SK-N-SH treated with all-trans-retinoic acid at 6 μM for 48 hours (cell line): ENCODE measurements at regions not wholly inside any gene's neighbourhood (a gene's known extent, or its start where the extent isn't known, plus 50 kb on each side); places are given as distances from the start of the nearest gene placed in this dataset.

Experiments
- ATAC-seq: fragments of 200-7000 bp; cut with Tn5 transposase; 3 replicates; pipeline ENCODE4 v1.9.1; 2020; ENCODE audit warnings: mild to moderate bottlenecking, moderate library complexity
- ARNTL ChIP-seq: fragments of 450-650 bp; formaldehyde crosslinking; IDR thresholded peaks from 2 replicates; pipeline ENCODE4 v1.5.0; 2020; ENCODE audit warnings: low read depth, mild to moderate bottlenecking, moderate library complexity, borderline replicate concordance
- CREB5 ChIP-seq: fragments of 250-450 bp; sonication (Bioruptor Pico); IDR thresholded peaks from 2 replicates; pipeline ENCODE4 v1.5.1; 2020; ENCODE audit warnings: low read depth, mild to moderate bottlenecking, moderate library complexity
- CSDC2 ChIP-seq: fragments of 250-450 bp; sonication (Bioruptor Pico); IDR thresholded peaks from 2 replicates; pipeline ENCODE4 v1.5.0; 2020; ENCODE audit warnings: mild to moderate bottlenecking, moderate library complexity
- ESRRG ChIP-seq: fragments of 250-450 bp; sonication (Bioruptor Pico); IDR thresholded peaks from 2 replicates; pipeline ENCODE4 v1.6.1; 2021; ENCODE audit warnings: mild to moderate bottlenecking
- GLIS3 ChIP-seq: fragments of 250-450 bp; sonication (Bioruptor Pico); IDR thresholded peaks from 2 replicates; pipeline ENCODE4 v1.5.0; 2020; ENCODE audit warnings: mild to moderate bottlenecking, moderate library complexity
- ISL1 ChIP-seq: fragments of 250-450 bp; sonication (Bioruptor Pico); IDR thresholded peaks from 2 replicates; pipeline ENCODE4 v2.1.2; 2022; ENCODE audit warnings: mild to moderate bottlenecking, moderate library complexity
- PATZ1 ChIP-seq: fragments of 250-450 bp; sonication (Bioruptor Pico); IDR thresholded peaks from 2 replicates; pipeline ENCODE4 v1.8.0; 2020; ENCODE audit warnings: mild to moderate bottlenecking, moderate library complexity, borderline replicate concordance
- PPARA ChIP-seq: fragments of 250-450 bp; sonication (Bioruptor Pico); IDR thresholded peaks from 2 replicates; pipeline ENCODE4 v1.5.0; 2020; ENCODE audit warnings: mild to moderate bottlenecking, borderline replicate concordance
- RARB ChIP-seq: fragments of 250-450 bp; sonication (Bioruptor Pico); IDR thresholded peaks from 2 replicates; pipeline ENCODE4 v1.8.0; 2021; ENCODE audit warnings: mild to moderate bottlenecking, moderate library complexity
- SNAI2 ChIP-seq: fragments of 250-450 bp; sonication (Bioruptor Pico); IDR thresholded peaks from 2 replicates; pipeline ENCODE4 v1.5.0; 2020; ENCODE audit warnings: mild to moderate bottlenecking, moderate library complexity
- TCF4 ChIP-seq: fragments of 250-450 bp; sonication (Bioruptor Pico); IDR thresholded peaks from 2 replicates; pipeline ENCODE4 v1.8.0; 2021; ENCODE audit warnings: mild to moderate bottlenecking, moderate library complexity, borderline replicate concordance
- TOX ChIP-seq: fragments of 250-450 bp; sonication (Bioruptor Pico); IDR thresholded peaks from 2 replicates; pipeline ENCODE4 v1.8.0; 2021; ENCODE audit warnings: mild to moderate bottlenecking, moderate library complexity, borderline replicate concordance
- TSHZ2 ChIP-seq: fragments of 250-450 bp; sonication (Bioruptor Pico); IDR thresholded peaks from 2 replicates; pipeline ENCODE4 v1.5.0; 2020; ENCODE audit warnings: mild to moderate bottlenecking, moderate library complexity
- ZC3H10 ChIP-seq: fragments of 250-450 bp; sonication (Bioruptor Pico); IDR thresholded peaks from 2 replicates; pipeline ENCODE4 v1.5.1; 2021; ENCODE audit warnings: mild to moderate bottlenecking, moderate library complexity
- ZFP3 ChIP-seq: fragments of 250-450 bp; sonication (Bioruptor Pico); IDR thresholded peaks from 2 replicates; pipeline ENCODE4 v1.5.0; 2020; ENCODE audit warnings: mild to moderate bottlenecking, moderate library complexity
- ZFP30 ChIP-seq: fragments of 450-650 bp; formaldehyde crosslinking; IDR thresholded peaks from 2 replicates; pipeline ENCODE4 v1.5.0; 2022; ENCODE audit warnings: mild to moderate bottlenecking, moderate library complexity
- ZNF565 ChIP-seq: fragments of 450-650 bp; formaldehyde crosslinking; conservative IDR thresholded peaks from 2 replicates; pipeline ENCODE4 v1.5.0; 2020; ENCODE audit warnings: low read depth, mild to moderate bottlenecking, moderate library complexity
- ZNF70 ChIP-seq: fragments of 450-650 bp; formaldehyde crosslinking; IDR thresholded peaks from 2 replicates; pipeline ENCODE4 v1.5.0; 2020; ENCODE audit warnings: mild to moderate bottlenecking, moderate library complexity
- ZNF8 ChIP-seq: fragments of 450-650 bp; formaldehyde crosslinking; IDR thresholded peaks from 2 replicates; pipeline ENCODE4 v1.5.0; 2020; ENCODE audit warnings: mild to moderate bottlenecking, moderate library complexity
- TF ChIP-seq, protein P1 (sequence below): fragments of 250-450 bp; sonication (Bioruptor Pico); IDR thresholded peaks from 2 replicates; pipeline ENCODE4 v1.8.0; 2021; ENCODE audit warnings: low read depth, mild to moderate bottlenecking, moderate library complexity, borderline replicate concordance
- TF ChIP-seq, protein P2 (sequence below): fragments of 250-450 bp; sonication (Bioruptor Pico); IDR thresholded peaks from 2 replicates; pipeline ENCODE4 v1.5.1; 2021; ENCODE audit warnings: mild to moderate bottlenecking, moderate library complexity

DNA sequence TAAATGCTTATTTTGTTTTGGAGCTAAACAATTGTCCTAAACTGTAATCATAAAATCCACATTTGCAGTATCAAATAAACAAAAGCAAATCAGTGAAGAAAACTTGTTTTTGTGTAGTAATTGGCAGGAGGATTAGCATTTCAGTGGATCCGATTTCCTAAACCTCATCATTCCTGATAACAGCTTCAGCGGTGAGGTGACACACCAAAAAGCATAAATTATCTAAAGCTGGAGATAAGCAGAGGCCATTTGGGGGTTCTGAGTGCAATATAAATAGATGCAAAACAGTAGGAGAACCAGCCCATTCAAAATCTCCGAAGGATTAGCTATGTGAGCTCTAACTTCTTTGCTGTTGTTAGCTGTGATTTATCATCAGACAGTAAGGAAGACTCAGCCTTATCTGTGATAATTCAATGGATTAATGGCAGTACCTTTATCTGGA lies 235.8 kb downstream of the EPHA7 start:
- TF ChIP-seq CSDC2 (CRISPR knock-in tag) = no peak
- ATAC-seq = no peak

GRCh38 chr6:93182938-93183479 lies 236.3 kb downstream of the EPHA7 start:
- TF ChIP-seq PATZ1 (CRISPR knock-in tag) (no peak), ZNF565 (no peak), ZNF8 (no peak), ARNTL (CRISPR knock-in tag) (no peak), ZFP30 (CRISPR knock-in tag) (no peak), RARB (CRISPR knock-in tag) (no peak), PPARA (CRISPR knock-in tag) (no peak), TCF4 (CRISPR knock-in tag) (no peak), ZNF70 (CRISPR knock-in tag) (no peak), ISL1 (CRISPR knock-in tag) (no peak), SNAI2 (CRISPR knock-in tag) (no peak), CSDC2 (CRISPR knock-in tag) (no peak)
- TF ChIP-seq, protein P1, sequence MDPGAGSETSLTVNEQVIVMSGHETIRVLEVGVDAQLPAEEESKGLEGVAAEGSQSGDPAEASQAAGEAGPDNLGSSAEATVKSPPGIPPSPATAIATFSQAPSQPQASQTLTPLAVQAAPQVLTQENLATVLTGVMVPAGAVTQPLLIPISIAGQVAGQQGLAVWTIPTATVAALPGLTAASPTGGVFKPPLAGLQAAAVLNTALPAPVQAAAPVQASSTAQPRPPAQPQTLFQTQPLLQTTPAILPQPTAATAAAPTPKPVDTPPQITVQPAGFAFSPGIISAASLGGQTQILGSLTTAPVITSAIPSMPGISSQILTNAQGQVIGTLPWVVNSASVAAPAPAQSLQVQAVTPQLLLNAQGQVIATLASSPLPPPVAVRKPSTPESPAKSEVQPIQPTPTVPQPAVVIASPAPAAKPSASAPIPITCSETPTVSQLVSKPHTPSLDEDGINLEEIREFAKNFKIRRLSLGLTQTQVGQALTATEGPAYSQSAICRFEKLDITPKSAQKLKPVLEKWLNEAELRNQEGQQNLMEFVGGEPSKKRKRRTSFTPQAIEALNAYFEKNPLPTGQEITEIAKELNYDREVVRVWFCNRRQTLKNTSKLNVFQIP (CRISPR knock-in tag) = no peak

GRCh38 chr6:93177918-93178317 lies 241.4 kb downstream of the EPHA7 start:
- peak; percentile 16; the same call in 1 of the 3 replicates for ATAC-seq
- TF ChIP-seq TSHZ2 (CRISPR knock-in tag) = no peak
- TF ChIP-seq ZNF70 (CRISPR knock-in tag) = no peak
- TF ChIP-seq SNAI2 (CRISPR knock-in tag) = no peak
- TF ChIP-seq PATZ1 (CRISPR knock-in tag) = no peak
- TF ChIP-seq, protein P2, sequence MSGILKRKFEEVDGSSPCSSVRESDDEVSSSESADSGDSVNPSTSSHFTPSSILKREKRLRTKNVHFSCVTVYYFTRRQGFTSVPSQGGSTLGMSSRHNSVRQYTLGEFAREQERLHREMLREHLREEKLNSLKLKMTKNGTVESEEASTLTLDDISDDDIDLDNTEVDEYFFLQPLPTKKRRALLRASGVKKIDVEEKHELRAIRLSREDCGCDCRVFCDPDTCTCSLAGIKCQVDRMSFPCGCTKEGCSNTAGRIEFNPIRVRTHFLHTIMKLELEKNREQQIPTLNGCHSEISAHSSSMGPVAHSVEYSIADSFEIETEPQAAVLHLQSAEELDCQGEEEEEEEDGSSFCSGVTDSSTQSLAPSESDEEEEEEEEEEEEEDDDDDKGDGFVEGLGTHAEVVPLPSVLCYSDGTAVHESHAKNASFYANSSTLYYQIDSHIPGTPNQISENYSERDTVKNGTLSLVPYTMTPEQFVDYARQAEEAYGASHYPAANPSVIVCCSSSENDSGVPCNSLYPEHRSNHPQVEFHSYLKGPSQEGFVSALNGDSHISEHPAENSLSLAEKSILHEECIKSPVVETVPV (CRISPR knock-in tag) = no peak
- TF ChIP-seq GLIS3 (CRISPR knock-in tag) = no peak
- TF ChIP-seq ESRRG = no peak
- TF ChIP-seq CREB5 = no peak
- no peak for TF ChIP-seq ZC3H10 (CRISPR knock-in tag)
- TF ChIP-seq ZFP3 (CRISPR knock-in tag) = no peak
- TF ChIP-seq TOX (CRISPR knock-in tag) = no peak
- no peak for TF ChIP-seq ARNTL (CRISPR knock-in tag)
- TF ChIP-seq ZFP30 (CRISPR knock-in tag) = no peak
- no peak for TF ChIP-seq CSDC2 (CRISPR knock-in tag)
- no peak for TF ChIP-seq ZNF565
- no peak for TF ChIP-seq TCF4 (CRISPR knock-in tag)

More at GRCh38 chr6:93182938-93183479, 236.3 kb downstream of the EPHA7 start:
- no peak for ATAC-seq
